Ovary (tissue), 7 donors: ENCODE measurements at regions not wholly inside any gene's neighbourhood (a gene's known extent, or its start where the extent isn't known, plus 50 kb on each side); places are given as distances from the start of the nearest gene placed in this dataset. TPM values are rescaled to one million over a fixed set of nuclear protein-coding genes. Genes with fewer than 3 reads are reported as not detected.

Experiments
- DNase-seq, 5 donors: peaks; one replicate each; pipeline ENCODE4 v3.0.0-alpha.2; 2019 to 2020
- H3K27ac ChIP-seq, 2 donors: fragments of 200-600 bp; one replicate each; pipeline versions ENCODE4 v1.5.1 to v1.8.0; 2019 to 2022
- H3K27me3 ChIP-seq: fragments of 200-600 bp; one replicate; pipeline ENCODE4 v1.8.0; 2022
- H3K36me3 ChIP-seq: fragments of 200-600 bp; sonication (generic); one replicate; pipeline ENCODE4 v1.5.1; 2019
- H3K4me1 ChIP-seq: one replicate; pipeline ENCODE4 v1.8.1; 2013; ENCODE audit warnings: mild to moderate bottlenecking, moderate library complexity; ENCODE audit not compliant: insufficient read depth
- H3K4me3 ChIP-seq: fragments of 200-600 bp; sonication (generic); one replicate; pipeline ENCODE4 v1.5.1; 2017
- H3K9me3 ChIP-seq, 2 donors: fragments of 200-600 bp in 1 of 2; sonication (generic) in 1 of 2; one replicate each; pipeline versions ENCODE4 v1.5.1 to v1.8.1; 2013 to 2019; ENCODE audit warnings: mild to moderate bottlenecking in 1 of 2, moderate library complexity in 1 of 2
- EP300 ChIP-seq: sonication (generic); formaldehyde crosslinking; IDR thresholded peaks from one replicate; pipeline ENCODE4 v1.6.1; 2017; ENCODE audit warnings: antibody characterized with exemption
- POLR2A ChIP-seq: fragments of 450-650 bp; IDR thresholded peaks from one replicate; pipeline ENCODE4 v1.6.1; 2017; ENCODE audit warnings: antibody characterized with exemption, mild to moderate bottlenecking, moderate library complexity
- WGBS, 3 donors: extraction: QIAGEN DNeasy Blood & Tissue Kit in 1 of 3; methylation state at CpG; one replicate each; pipeline versions ENCODE4 v1.1.5 to v1.1.7; 2013 to 2017; 5-methylcytosine and 5-hydroxymethylcytosine counted together
- intact Hi-C, 4 donors: fragments of 100-400 bp; cut with DNase I; formaldehyde crosslinking; loops; one replicate each; pipeline versions ENCODE4 v1.11.0 to v1.15.1; 2022 to 2023
- small RNA-seq: library from RNA; depleted of rRNA; stranded (forward); fragments of <200 nt; gene quantifications from one replicate; pipeline ENCODE3, GENCODE V24; 2016
- TF ChIP-seq, protein P1 (sequence below), 3 donors: fragments of 450-650 bp in 2 of 3; fragments of 200-600 bp in 1 of 3; IDR thresholded peaks; one replicate each; pipeline versions ENCODE4 v1.5.1 to v1.8.0; 2016 to 2022; ENCODE audit warnings: antibody characterized with exemption in 3 of 3, mild to moderate bottlenecking in 1 of 3
- donor health status: DM: no; HTN: no; CAD: no; lungs with moderate emphysema.
- donor health status: DM: no; HTN: no; CAD: no.
- donor health status: Bipolar disorder and iron deficiency.
- donor health status: DM: no; HTN: no; CAD: no.
- donor health status: DM: yes; HTN: yes; CAD: no.

- WGBS, 3 donors, result 89 to 92% (median 90%) methylated on average over 3 of the region's 3 CpGs
- Histone ChIP-seq H3K36me3 (no peaks in the 10 kb centered on the region), H3K4me3 (no peak overlapping the region), H3K27me3 (no peaks in the 10 kb centered on the region), H3K9me3 (no peaks in the 10 kb centered on the region), H3K4me1 (no peaks in the 10 kb centered on the region), H3K27ac (no peak overlapping the region)
- no peak for DNase-seq
- intact Hi-C loops, result no loop called here
- TF ChIP-seq POLR2A (no peak), EP300 (no peak)
- TF ChIP-seq, protein P1, sequence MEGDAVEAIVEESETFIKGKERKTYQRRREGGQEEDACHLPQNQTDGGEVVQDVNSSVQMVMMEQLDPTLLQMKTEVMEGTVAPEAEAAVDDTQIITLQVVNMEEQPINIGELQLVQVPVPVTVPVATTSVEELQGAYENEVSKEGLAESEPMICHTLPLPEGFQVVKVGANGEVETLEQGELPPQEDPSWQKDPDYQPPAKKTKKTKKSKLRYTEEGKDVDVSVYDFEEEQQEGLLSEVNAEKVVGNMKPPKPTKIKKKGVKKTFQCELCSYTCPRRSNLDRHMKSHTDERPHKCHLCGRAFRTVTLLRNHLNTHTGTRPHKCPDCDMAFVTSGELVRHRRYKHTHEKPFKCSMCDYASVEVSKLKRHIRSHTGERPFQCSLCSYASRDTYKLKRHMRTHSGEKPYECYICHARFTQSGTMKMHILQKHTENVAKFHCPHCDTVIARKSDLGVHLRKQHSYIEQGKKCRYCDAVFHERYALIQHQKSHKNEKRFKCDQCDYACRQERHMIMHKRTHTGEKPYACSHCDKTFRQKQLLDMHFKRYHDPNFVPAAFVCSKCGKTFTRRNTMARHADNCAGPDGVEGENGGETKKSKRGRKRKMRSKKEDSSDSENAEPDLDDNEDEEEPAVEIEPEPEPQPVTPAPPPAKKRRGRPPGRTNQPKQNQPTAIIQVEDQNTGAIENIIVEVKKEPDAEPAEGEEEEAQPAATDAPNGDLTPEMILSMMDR (IDR thresholded peaks at IDR 0.05), result no peak
Measured at GRCh38 chr2:152815634-152816257, 97.3 kb downstream of the ARL6IP6 start.

DNA sequence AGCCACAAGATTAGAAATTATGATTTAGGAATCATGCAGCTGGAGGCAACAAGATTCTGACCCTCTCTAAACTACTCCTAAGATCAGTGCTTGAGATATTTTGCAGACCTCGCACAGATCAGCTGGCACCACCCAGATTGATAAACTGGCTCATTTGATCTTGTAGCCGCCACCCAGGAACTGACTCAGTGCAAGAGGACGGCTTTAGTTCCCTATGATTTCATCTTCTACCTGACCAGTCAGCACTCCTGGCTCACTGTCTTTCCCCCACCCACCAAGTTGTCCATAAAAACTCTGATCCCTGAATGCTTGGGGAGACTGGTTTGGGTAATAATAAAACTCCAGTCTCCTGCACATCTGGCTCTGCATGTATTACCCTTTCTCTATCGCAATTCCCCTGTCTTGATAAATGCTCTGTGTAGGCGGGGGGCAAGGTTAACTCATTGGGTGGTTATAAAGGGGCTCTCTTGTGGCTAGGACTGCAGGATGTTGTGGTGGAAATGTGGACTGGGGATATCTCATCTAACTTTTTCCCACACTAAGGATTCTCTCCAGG is 96.1 kb downstream of the ARL6IP6 start:
- intact Hi-C loops, result no loop called here
- Histone ChIP-seq H3K4me3 (no peak overlapping the region), H3K27me3 (no peaks in the 10 kb centered on the region), H3K36me3 (no peaks in the 10 kb centered on the region), H3K4me1 (no peaks in the 10 kb centered on the region), H3K27ac (no peak overlapping the region), H3K9me3 (no peaks in the 10 kb centered on the region)
- WGBS, 3 donors, result 40 to 55% (median 45%) methylated on average over 5 of the region's 5 CpGs
- TF ChIP-seq, protein P1 (IDR thresholded peaks at IDR 0.05), result no peak
- TF ChIP-seq EP300 (no peak), POLR2A (no peak)
- no peak for DNase-seq

DNA sequence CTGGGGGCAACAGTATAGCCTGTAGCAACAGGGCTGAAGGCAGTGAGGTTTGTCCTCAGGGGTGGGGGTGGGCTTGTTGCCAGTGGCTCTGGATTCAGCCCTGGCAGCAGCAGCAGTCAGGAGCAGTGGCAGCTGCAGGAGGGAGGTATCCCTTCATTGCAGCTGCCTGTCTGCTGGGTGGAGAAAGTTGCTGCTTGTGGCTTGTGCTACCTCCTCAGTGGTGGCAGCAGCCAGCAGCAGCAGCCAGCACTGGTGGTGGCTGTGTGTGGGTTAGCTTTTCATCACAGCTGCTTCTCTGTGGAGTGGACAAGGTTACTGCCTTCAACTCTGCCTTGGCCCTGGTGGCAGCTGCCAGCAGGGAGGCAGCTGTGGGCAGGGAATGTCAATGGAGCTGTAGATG is 94.9 kb downstream of the ARL6IP6 start:
- no peaks in the 10 kb centered on the region for H3K27me3 ChIP-seq
- no peak overlapping the region for H3K4me3 ChIP-seq
- no peaks in the 10 kb centered on the region for H3K9me3 ChIP-seq
- H3K27ac ChIP-seq, result no peak overlapping the region
- H3K36me3 ChIP-seq, result no peaks in the 10 kb centered on the region
- DNase-seq, result no peak
- intact Hi-C loops, result no loop called here
- H3K4me1 ChIP-seq, result no peaks in the 10 kb centered on the region
- TF ChIP-seq, protein P1 (IDR thresholded peaks at IDR 0.05), result no peak
- TF ChIP-seq POLR2A (no peak), EP300 (no peak)

Small RNA genes in the stretch of these regions (small RNA-seq; reads per million reads assigned to genes)
- gene AC009969.1, result not detected
- gene AC079150.2, result not detected
